Panc1 (cell line): ENCODE measurements at regions not wholly inside any gene's neighbourhood (a gene's known extent, or its start where the extent isn't known, plus 50 kb on each side); places are given as distances from the start of the nearest gene placed in this dataset.

Experiments used
- ATAC-seq: fragments of 200-7000 bp; cut with Tn5 transposase; 2 replicates; pipeline ENCODE4 v1.9.1; 2020; ENCODE audit warnings: mild to moderate bottlenecking, moderate library complexity
- BruUV-seq: library from RNA; stranded (reverse); fragments of 400-500 nt; replicated peaks from 2 replicates; lab custom pipeline; 2021; lab: Mats Ljungman, UMichigan
- CTCF ChIA-PET: fragments of 300-600 bp; sonication (Branson Sonifier 250); formaldehyde crosslinking; loops from one replicate; lab custom pipeline; 2022; ENCODE audit warnings: antibody characterized with exemption; lab: Charles Lee
- POLR2A ChIA-PET: fragments of 300-600 bp; sonication (Branson Sonifier 250); formaldehyde crosslinking; loops from one replicate; lab custom pipeline; 2022; ENCODE audit warnings: antibody characterized with exemption; lab: Charles Lee
- DNase-seq: peaks from one replicate; pipeline ENCODE4 v3.0.0-alpha.2; 2010; ENCODE audit warnings: low read depth, low spot score
- H3K27ac ChIP-seq: 2 replicates; pipeline ENCODE4 v1.5.1; 2011; ENCODE audit warnings: mild to moderate bottlenecking, low read length, inconsistent platforms
- H3K27me3 ChIP-seq: fragments of 200-500 bp; sonication (Bioruptor generic); 2 replicates; pipeline ENCODE4 v1.6.0; 2014; ENCODE audit warnings: low read length, inconsistent platforms; ENCODE audit not compliant: control insufficient read depth, insufficient read depth
- H3K36me3 ChIP-seq: fragments of 200-500 bp; sonication (Bioruptor generic); 2 replicates; pipeline ENCODE4 v1.5.1; 2014; ENCODE audit warnings: inconsistent platforms, mild to moderate bottlenecking, low read length, moderate library complexity; ENCODE audit not compliant: control insufficient read depth, insufficient read depth
- H3K4me1 ChIP-seq: 2 replicates; pipeline ENCODE4 v1.5.1; 2011; ENCODE audit warnings: inconsistent platforms, mild to moderate bottlenecking, low read length, moderate library complexity; ENCODE audit not compliant: control insufficient read depth, insufficient read depth
- H3K4me3 ChIP-seq, 2 experiments: 2 replicates each; pipeline ENCODE4 v1.5.1; 2011 to 2012; ENCODE audit warnings: low read depth in 2 of 2, low read length in 2 of 2, mild to moderate bottlenecking in 2 of 2, inconsistent platforms in 1 of 2, moderate library complexity in 1 of 2
- H3K9me3 ChIP-seq: fragments of 200-500 bp; sonication (Bioruptor generic); 2 replicates; pipeline ENCODE4 v1.5.1; 2014; ENCODE audit warnings: low read depth, mild to moderate bottlenecking, inconsistent platforms, low read length, moderate library complexity; ENCODE audit not compliant: control insufficient read depth, insufficient read depth
- CTCF ChIP-seq: fragments of 450-650 bp; IDR thresholded peaks from 2 replicates; pipeline ENCODE4 v1.5.1; 2017; ENCODE audit warnings: mild to moderate bottlenecking
- POLR2AphosphoS5 ChIP-seq: IDR thresholded peaks from 2 replicates; pipeline ENCODE4 v1.6.1; 2012; ENCODE audit warnings: mild to moderate bottlenecking, low read depth, low read length, moderate library complexity
- SIN3A ChIP-seq: IDR thresholded peaks from 2 replicates; pipeline ENCODE4 v1.6.1; 2012; ENCODE audit warnings: low read depth, mild to moderate bottlenecking, low read length, moderate library complexity, borderline replicate concordance; ENCODE audit not compliant: insufficient read depth
- TCF7L2 ChIP-seq: IDR thresholded peaks from 2 replicates; pipeline ENCODE4 v1.6.1; 2011; ENCODE audit warnings: mild to moderate bottlenecking, low read depth, low read length, inconsistent platforms
- in situ Hi-C: cut with HindIII; loops from 2 replicates; pipeline ENCODE4 v1.10.0; 2016; ENCODE audit warnings: low sequenced_read_pairs, low pct_unique_long_range_greater_than_20kb
- intact Hi-C: fragments of 100-400 bp; cut with micrococcal nuclease; formaldehyde crosslinking; loops from one replicate; pipeline ENCODE4 v1.10.0; 2022; ENCODE audit not compliant: unreplicated experiment
- TF ChIP-seq, protein P1 (sequence below), 2 experiments: IDR thresholded peaks; 2 replicates each; pipeline ENCODE4 v1.6.1; 2011 to 2012; ENCODE audit warnings: low read depth in 2 of 2, control low read depth in 1 of 2, low read length in 1 of 2, mild to moderate bottlenecking in 1 of 2, moderate library complexity in 1 of 2; ENCODE audit not compliant: insufficient read depth in 1 of 2

DNA sequence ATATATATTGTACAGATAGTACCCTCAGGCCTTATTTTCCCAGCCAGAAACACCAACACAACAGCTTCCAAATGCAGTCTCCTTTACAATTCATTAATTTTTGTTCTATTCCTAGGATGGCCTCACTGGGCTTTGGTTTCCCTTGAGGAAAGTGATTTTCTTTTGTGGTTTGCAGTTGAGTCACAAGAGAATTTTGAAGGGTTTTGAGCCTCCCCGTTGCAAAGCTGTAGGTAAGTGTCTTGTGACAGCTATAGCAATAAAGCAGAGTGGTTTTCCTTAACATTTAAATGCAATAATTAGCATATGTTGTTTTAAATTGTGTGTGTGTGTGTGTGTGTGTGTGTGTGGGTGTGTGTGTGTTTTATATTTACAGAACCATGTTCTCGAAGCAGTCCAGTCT is 54.1 kb upstream of the WDR17 start:
- in situ Hi-C loops = no loop called here
- H3K36me3 ChIP-seq = no peaks in the 10 kb centered on the region
- POLR2A ChIA-PET = no interaction called here
- DNase-seq = no peak
- H3K9me3 ChIP-seq = no peaks in the 10 kb centered on the region
- no TSS peak for BruUV-seq
- CTCF ChIA-PET = no interaction called here
- no peaks in the 10 kb centered on the region for H3K4me1 ChIP-seq
- intact Hi-C loops = no loop called here
- TF ChIP-seq, protein P1, sequence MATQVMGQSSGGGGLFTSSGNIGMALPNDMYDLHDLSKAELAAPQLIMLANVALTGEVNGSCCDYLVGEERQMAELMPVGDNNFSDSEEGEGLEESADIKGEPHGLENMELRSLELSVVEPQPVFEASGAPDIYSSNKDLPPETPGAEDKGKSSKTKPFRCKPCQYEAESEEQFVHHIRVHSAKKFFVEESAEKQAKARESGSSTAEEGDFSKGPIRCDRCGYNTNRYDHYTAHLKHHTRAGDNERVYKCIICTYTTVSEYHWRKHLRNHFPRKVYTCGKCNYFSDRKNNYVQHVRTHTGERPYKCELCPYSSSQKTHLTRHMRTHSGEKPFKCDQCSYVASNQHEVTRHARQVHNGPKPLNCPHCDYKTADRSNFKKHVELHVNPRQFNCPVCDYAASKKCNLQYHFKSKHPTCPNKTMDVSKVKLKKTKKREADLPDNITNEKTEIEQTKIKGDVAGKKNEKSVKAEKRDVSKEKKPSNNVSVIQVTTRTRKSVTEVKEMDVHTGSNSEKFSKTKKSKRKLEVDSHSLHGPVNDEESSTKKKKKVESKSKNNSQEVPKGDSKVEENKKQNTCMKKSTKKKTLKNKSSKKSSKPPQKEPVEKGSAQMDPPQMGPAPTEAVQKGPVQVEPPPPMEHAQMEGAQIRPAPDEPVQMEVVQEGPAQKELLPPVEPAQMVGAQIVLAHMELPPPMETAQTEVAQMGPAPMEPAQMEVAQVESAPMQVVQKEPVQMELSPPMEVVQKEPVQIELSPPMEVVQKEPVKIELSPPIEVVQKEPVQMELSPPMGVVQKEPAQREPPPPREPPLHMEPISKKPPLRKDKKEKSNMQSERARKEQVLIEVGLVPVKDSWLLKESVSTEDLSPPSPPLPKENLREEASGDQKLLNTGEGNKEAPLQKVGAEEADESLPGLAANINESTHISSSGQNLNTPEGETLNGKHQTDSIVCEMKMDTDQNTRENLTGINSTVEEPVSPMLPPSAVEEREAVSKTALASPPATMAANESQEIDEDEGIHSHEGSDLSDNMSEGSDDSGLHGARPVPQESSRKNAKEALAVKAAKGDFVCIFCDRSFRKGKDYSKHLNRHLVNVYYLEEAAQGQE (IDR thresholded peaks at IDR 0.05; ENCODE audit: insufficient read depth in 1 of 2, low read depth in 2 of 2, low read length in 1 of 2) = no peak
- TF ChIP-seq TCF7L2 (no peak), SIN3A (no peak), POLR2AphosphoS5 (no peak), CTCF (no peak)
- ATAC-seq = no peak
- H3K27me3 ChIP-seq = no peaks in the 10 kb centered on the region
- no peak overlapping the region for H3K27ac ChIP-seq
- H3K4me3 ChIP-seq = no peak overlapping the region

DNA sequence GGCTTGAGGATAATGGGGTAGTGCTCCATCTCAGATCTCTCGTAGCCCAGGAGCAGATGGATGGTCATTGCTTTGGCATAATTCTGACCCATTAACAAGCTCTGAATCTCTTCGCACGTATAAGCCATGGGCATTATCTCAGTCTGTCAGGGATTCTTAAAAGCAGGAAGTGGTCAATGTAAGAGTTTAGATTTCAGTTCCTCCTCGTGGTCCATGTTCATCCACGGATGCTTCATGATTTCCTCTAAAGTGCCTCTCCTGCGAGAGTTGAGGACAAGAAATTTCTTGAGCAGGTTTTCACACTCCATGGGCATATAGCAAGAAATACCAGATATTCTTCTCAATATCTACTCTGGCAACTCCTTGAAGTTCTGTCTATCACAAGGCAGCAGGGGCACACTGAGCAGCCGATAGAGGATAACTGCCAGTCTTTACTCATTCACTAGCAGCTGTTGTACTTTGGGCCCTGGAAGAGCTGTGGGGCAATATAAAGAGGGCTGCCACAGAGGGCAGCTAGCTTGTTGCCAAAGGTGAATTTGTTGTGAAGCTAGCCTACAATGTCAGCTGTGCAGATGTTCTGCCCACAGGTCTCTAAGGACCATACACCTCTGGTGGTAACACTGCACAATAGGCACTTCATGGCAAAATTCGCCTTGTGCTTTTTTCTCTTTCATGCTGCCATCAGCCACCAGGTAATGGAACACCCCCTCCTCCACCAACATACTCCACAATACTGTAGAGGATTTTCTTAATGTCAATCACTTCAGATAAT is 52.0 kb upstream of the WDR17 start:
- DNase-seq = no peak
- POLR2A ChIA-PET = no interaction called here
- Histone ChIP-seq H3K36me3 (no peaks in the 10 kb centered on the region), H3K4me1 (no peaks in the 10 kb centered on the region), H3K4me3 (no peak overlapping the region), H3K27ac (no peak overlapping the region), H3K27me3 (no peaks in the 10 kb centered on the region), H3K9me3 (no peaks in the 10 kb centered on the region)
- TF ChIP-seq, protein P1 (IDR thresholded peaks at IDR 0.05; ENCODE audit: insufficient read depth in 1 of 2, low read depth in 2 of 2, low read length in 1 of 2) = no peak
- TF ChIP-seq SIN3A = no peak
- intact Hi-C loops (no loop called here), in situ Hi-C loops (no loop called here)
- BruUV-seq = no TSS peak
- ATAC-seq = no peak
- CTCF ChIA-PET = no interaction called here
